Fibroblast of lung (primary cell): ENCODE measurements at regions not wholly inside any gene's neighbourhood (a gene's known extent, or its start where the extent isn't known, plus 50 kb on each side); places are given as distances from the start of the nearest gene placed in this dataset.
"Not testable (repeated sequence)": the region's sequence is repeated elsewhere in the genome, so short reads cannot be mapped to it uniquely, and the experiment has no call there.

Source experiments
- DNase-seq, 2 donors: peaks; one replicate each; pipeline versions ENCODE4 v3.0.0 to v3.0.0-alpha.2; 2010; ENCODE audit warnings: low read depth in 2 of 2
- H2AFZ ChIP-seq: 2 replicates; pipeline ENCODE4 v1.5.1; 2012; ENCODE audit warnings: low read length, control low read depth, inconsistent platforms
- H3K27ac ChIP-seq: 2 replicates; pipeline ENCODE4 v1.5.1; 2011; ENCODE audit warnings: low read length, control low read depth; ENCODE audit not compliant: insufficient read depth
- H3K27me3 ChIP-seq: 2 replicates; pipeline ENCODE4 v1.5.1; 2011; ENCODE audit warnings: mild to moderate bottlenecking, low read length; ENCODE audit not compliant: control insufficient read depth, insufficient read depth
- H3K36me3 ChIP-seq: 2 replicates; pipeline ENCODE4 v1.5.1; 2011; ENCODE audit warnings: low read length; ENCODE audit not compliant: control insufficient read depth, insufficient read depth
- H3K4me1 ChIP-seq: 2 replicates; pipeline ENCODE4 v1.5.1; 2011; ENCODE audit warnings: low read length; ENCODE audit not compliant: control insufficient read depth, insufficient read depth; ENCODE audit errors: extremely low read depth
- H3K4me2 ChIP-seq: 2 replicates; pipeline ENCODE4 v1.5.1; 2011; ENCODE audit warnings: low read length, control low read depth; ENCODE audit not compliant: insufficient read depth; ENCODE audit errors: extremely low read depth
- H3K4me3 ChIP-seq, 4 experiments: fragments of 200-600 bp in 1 of 4; sonication (generic) in 1 of 4; replicated peaks in 1 of 4; 2 replicates each; pipeline ENCODE4 v1.5.1; 2011 to 2016; ENCODE audit warnings: low read length in 4 of 4, low read depth in 3 of 4, mild to moderate bottlenecking in 3 of 4, control low read depth in 2 of 4, inconsistent platforms in 1 of 4, mixed read lengths in 1 of 4; ENCODE audit not compliant: insufficient read depth in 1 of 4; ENCODE audit errors: control extremely low read depth in 1 of 4
- H3K79me2 ChIP-seq: 2 replicates; pipeline ENCODE4 v1.5.1; 2012; ENCODE audit warnings: mild to moderate bottlenecking, low read length, inconsistent platforms; ENCODE audit not compliant: control insufficient read depth, insufficient read depth
- H3K9ac ChIP-seq: 2 replicates; pipeline ENCODE4 v1.5.1; 2011; ENCODE audit warnings: mild to moderate bottlenecking, low read length, control low read depth; ENCODE audit not compliant: insufficient read depth
- H3K9me3 ChIP-seq: 2 replicates; pipeline ENCODE4 v1.5.1; 2012; ENCODE audit warnings: low read depth, low read length; ENCODE audit not compliant: control insufficient read depth, insufficient read depth
- H4K20me1 ChIP-seq: 2 replicates; pipeline ENCODE4 v1.5.1; 2011; ENCODE audit warnings: low read length; ENCODE audit not compliant: control insufficient read depth, insufficient read depth; ENCODE audit errors: extremely low read depth
- EZH2 ChIP-seq: IDR thresholded peaks from 2 replicates; pipeline ENCODE4 v1.5.1; 2012; ENCODE audit warnings: low read length, control low read depth, mild to moderate bottlenecking; ENCODE audit errors: missing control alignments
- TF ChIP-seq, protein P1 (sequence below), 2 donors: IDR thresholded peaks in 1 of 2; conservative IDR thresholded peaks in 1 of 2; 1 replicate in 1 of 2; 2 replicates in 1 of 2; pipeline ENCODE4 v1.5.1; 2011 to 2012; ENCODE audit warnings: low read length in 2 of 2, control low read depth in 1 of 2, inconsistent platforms in 1 of 2, low read depth in 1 of 2, mild to moderate bottlenecking in 1 of 2

DNA sequence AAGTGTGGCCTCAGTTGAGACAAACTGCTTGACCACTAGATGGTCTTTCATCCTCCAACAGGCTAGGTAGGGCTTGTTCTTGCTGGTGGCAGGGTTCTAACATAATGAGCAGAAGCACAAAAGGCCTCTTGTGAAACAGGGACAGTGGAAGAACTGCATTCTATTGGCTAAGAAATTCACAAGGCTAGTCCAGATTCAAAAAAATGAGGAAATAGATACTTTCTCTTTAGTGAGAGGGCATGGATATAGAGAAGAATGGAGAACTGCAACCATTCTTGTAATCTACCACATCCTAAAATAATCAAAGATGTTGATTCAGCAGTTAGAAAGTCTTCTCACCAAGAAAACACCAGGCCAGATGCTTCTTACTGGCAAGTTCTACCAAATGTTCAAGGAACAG, 143.7 kb upstream of the LRIG1 start:
- DNase-seq, result no peak
- H4K20me1 ChIP-seq, result no peaks in the 10 kb centered on the region
- H3K79me2 ChIP-seq, result no peaks in the 10 kb centered on the region
- no peak overlapping the region for H3K4me3 ChIP-seq
- no peak overlapping the region for H3K9ac ChIP-seq
- TF ChIP-seq EZH2, result no peak
- TF ChIP-seq, protein P1, sequence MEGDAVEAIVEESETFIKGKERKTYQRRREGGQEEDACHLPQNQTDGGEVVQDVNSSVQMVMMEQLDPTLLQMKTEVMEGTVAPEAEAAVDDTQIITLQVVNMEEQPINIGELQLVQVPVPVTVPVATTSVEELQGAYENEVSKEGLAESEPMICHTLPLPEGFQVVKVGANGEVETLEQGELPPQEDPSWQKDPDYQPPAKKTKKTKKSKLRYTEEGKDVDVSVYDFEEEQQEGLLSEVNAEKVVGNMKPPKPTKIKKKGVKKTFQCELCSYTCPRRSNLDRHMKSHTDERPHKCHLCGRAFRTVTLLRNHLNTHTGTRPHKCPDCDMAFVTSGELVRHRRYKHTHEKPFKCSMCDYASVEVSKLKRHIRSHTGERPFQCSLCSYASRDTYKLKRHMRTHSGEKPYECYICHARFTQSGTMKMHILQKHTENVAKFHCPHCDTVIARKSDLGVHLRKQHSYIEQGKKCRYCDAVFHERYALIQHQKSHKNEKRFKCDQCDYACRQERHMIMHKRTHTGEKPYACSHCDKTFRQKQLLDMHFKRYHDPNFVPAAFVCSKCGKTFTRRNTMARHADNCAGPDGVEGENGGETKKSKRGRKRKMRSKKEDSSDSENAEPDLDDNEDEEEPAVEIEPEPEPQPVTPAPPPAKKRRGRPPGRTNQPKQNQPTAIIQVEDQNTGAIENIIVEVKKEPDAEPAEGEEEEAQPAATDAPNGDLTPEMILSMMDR (conservative IDR thresholded peaks at IDR 0.05 in 1 of 2, IDR thresholded peaks at IDR 0.05 in 1 of 2; ENCODE audit: low read depth in 1 of 2, low read length in 2 of 2), result no peak
- no peak overlapping the region for H2AFZ ChIP-seq
- H3K36me3 ChIP-seq, result no peaks in the 10 kb centered on the region
- H3K9me3 ChIP-seq, result no peaks in the 10 kb centered on the region
- no peak overlapping the region for H3K27ac ChIP-seq
- H3K27me3 ChIP-seq, result no peaks in the 10 kb centered on the region
- no peaks in the 10 kb centered on the region for H3K4me1 ChIP-seq
- H3K4me2 ChIP-seq, result no peak overlapping the region

DNA sequence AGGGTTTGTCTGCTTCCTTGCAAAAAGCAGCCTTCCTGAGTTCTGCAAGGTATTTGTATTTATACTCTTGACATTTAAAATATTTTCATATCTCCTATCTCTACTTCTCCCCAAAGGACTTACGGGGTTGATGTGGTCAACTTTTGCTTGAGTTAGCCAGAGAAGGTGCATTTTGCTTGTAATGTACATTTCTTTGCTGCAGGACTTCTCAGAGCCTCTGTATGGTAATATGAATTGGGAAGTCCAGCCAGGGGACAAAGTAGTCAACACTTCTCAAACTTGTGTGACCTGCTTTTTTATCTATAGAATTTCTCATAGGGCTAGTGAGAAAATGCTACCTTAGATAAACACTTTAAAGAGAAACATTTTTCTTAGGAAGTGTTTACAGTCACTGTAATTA, 148.2 kb upstream of the LRIG1 start:
- Histone ChIP-seq H3K4me1 (no peaks in the 10 kb centered on the region), H3K4me3 (no peak overlapping the region), H3K79me2 (no peaks in the 10 kb centered on the region), H3K9me3 (no peaks in the 10 kb centered on the region), H3K36me3 (no peaks in the 10 kb centered on the region), H2AFZ (no peak overlapping the region), H4K20me1 (no peaks in the 10 kb centered on the region), H3K4me2 (no peak overlapping the region), H3K9ac (no peak overlapping the region), H3K27ac (no peak overlapping the region), H3K27me3 (no peaks in the 10 kb centered on the region)
- DNase-seq, result no peak
- TF ChIP-seq, protein P1 (conservative IDR thresholded peaks at IDR 0.05 in 1 of 2, IDR thresholded peaks at IDR 0.05 in 1 of 2; ENCODE audit: low read depth in 1 of 2, low read length in 2 of 2), result no peak
- TF ChIP-seq EZH2, result no peak

DNA sequence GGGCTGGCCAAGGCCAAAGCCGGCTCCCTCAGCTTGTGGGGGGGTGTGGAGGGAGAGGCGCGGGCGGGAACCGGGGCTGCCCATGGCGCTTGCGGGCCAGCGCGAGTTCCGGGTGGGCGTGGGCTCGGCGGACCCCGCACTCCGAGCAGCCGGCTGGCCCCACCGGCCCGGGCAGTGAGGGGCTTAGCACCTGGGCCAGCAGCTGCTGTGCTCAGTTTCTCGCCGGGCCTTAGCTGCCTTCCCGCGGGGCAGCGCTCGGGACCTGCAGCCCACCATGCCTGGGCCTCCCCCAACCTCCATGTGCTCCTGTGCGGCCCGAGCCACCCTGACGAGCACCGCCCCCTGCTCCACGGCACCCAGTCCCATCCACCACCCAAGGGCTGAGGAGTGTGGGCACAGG, 150.7 kb upstream of the LRIG1 start:
- H3K9me3 ChIP-seq, H3K79me2 ChIP-seq, H3K4me2 ChIP-seq, H3K27me3 ChIP-seq, H3K4me1 ChIP-seq, H2AFZ ChIP-seq, DNase-seq, H4K20me1 ChIP-seq, H3K9ac ChIP-seq, H3K27ac ChIP-seq, H3K36me3 ChIP-seq, H3K4me3 ChIP-seq: not testable (repeated sequence)

DNA sequence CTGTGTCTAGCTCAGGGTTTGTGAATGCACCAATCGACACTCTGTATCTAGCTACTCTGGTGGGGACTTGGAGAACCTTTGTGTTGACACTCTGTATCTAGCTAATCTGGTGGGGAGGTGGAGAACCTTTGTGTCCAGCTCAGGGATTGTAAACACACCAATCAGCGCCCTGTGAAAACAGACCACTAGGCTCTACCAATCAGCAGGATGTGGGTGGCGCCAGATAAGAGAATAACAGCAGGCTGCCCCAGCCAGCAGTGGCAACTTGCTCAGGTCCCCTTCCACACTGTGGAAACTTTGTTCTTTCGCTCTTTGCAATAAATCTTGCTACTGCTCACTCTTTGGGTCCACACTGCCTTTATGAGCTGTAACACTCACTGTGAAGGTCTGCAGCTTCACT, 151.3 kb upstream of the LRIG1 start:
- not testable (repeated sequence) for H3K4me1 ChIP-seq, H3K9me3 ChIP-seq, H2AFZ ChIP-seq

More for the DNA sequence above, 151.3 kb upstream of the LRIG1 start:
- not testable (repeated sequence) for H3K4me3 ChIP-seq, H3K36me3 ChIP-seq, H3K27ac ChIP-seq, H3K27me3 ChIP-seq, H3K4me2 ChIP-seq, H3K79me2 ChIP-seq, H4K20me1 ChIP-seq, H3K9ac ChIP-seq, DNase-seq
